Activated CD4-positive, alpha-beta memory T cell treated with anti-CD3 and anti-CD28 coated beads for 36 hours (primary cell): ENCODE measurements at regions not wholly inside any gene's neighbourhood (a gene's known extent, or its start where the extent isn't known, plus 50 kb on each side); places are given as distances from the start of the nearest gene placed in this dataset.
"Not testable (repeated sequence)": the region's sequence is repeated elsewhere in the genome, so short reads cannot be mapped to it uniquely, and the experiment has no call there.

Experiments
- CTCF ChIA-PET: fragments of 350-600 bp; sonication (Branson Sonifier 250); formaldehyde crosslinking; loops from one replicate; lab custom pipeline; 2021; ENCODE audit warnings: antibody characterized with exemption, inconsistent platforms; lab: Charles Lee
- POLR2A ChIA-PET: fragments of 350-600 bp; sonication (Branson Sonifier 250); formaldehyde crosslinking; loops from one replicate; lab custom pipeline; 2021; ENCODE audit warnings: antibody characterized with exemption; lab: Charles Lee
- DNase-seq: peaks from one replicate; pipeline ENCODE4 v3.0.0-alpha.2; 2020
- H3K27ac Mint-ChIP-seq: one replicate; pipeline ENCODE4 v1.8.0; 2021; ENCODE audit warnings: mixed read lengths
- H3K27me3 Mint-ChIP-seq: one replicate; pipeline ENCODE4 v1.8.0; 2021; ENCODE audit warnings: mixed read lengths
- H3K36me3 Mint-ChIP-seq: one replicate; pipeline ENCODE4 v1.8.0; 2021; ENCODE audit warnings: mixed read lengths
- H3K4me1 Mint-ChIP-seq: one replicate; pipeline ENCODE4 v1.8.0; 2021; ENCODE audit warnings: low read depth, mixed read lengths
- H3K4me3 Mint-ChIP-seq: one replicate; pipeline ENCODE4 v1.8.0; 2021; ENCODE audit warnings: mild to moderate bottlenecking, mixed read lengths
- H3K9me3 Mint-ChIP-seq: one replicate; pipeline ENCODE4 v1.8.0; 2021; ENCODE audit warnings: mixed read lengths
- intact Hi-C: fragments of 100-400 bp; cut with micrococcal nuclease; formaldehyde crosslinking; loops from one replicate; pipeline ENCODE4 v1.15.1; 2023

- Mint-ChIP-seq H3K9me3 (no peaks in the 10 kb centered on the region), H3K27ac (no peak overlapping the region), H3K27me3 (peaks cover 19% of the 10 kb centered on the region), H3K36me3 (no peaks in the 10 kb centered on the region), H3K4me1 (no peaks in the 10 kb centered on the region), H3K4me3 (no peak overlapping the region)
- POLR2A ChIA-PET: no interaction called here
- intact Hi-C loops: no loop called here
- no peak for DNase-seq
- CTCF ChIA-PET: no interaction called here
These were observed 284.4 kb upstream of the PFKP start for GRCh38 chr10:2782950-2783349.

- POLR2A ChIA-PET: no interaction called here
- intact Hi-C loops: no loop called here
- CTCF ChIA-PET: no interaction called here
- no peak overlapping the region for H3K27ac Mint-ChIP-seq
- no peaks in the 10 kb centered on the region for H3K36me3 Mint-ChIP-seq
- H3K4me3 Mint-ChIP-seq: no peak overlapping the region
- no peaks in the 10 kb centered on the region for H3K9me3 Mint-ChIP-seq
- no peaks in the 10 kb centered on the region for H3K4me1 Mint-ChIP-seq
- no peak for DNase-seq
- H3K27me3 Mint-ChIP-seq: peaks cover 19% of the 10 kb centered on the region
These were observed 285.1 kb upstream of the PFKP start for GRCh38 chr10:2782265-2782664.

- H3K27me3 Mint-ChIP-seq: peaks cover 17% of the 10 kb centered on the region
- H3K9me3 Mint-ChIP-seq: no peaks in the 10 kb centered on the region
- no peaks in the 10 kb centered on the region for H3K36me3 Mint-ChIP-seq
- ChIA-PET CTCF (no interaction called here), POLR2A (no interaction called here)
- intact Hi-C loops: no loop called here
- DNase-seq: no peak
- no peaks in the 10 kb centered on the region for H3K4me1 Mint-ChIP-seq
- H3K4me3 Mint-ChIP-seq: no peak overlapping the region
- H3K27ac Mint-ChIP-seq: no peak overlapping the region
These were observed 289.5 kb upstream of the PFKP start for GRCh38 chr10:2777666-2778355.

GRCh38 chr10:2772816-2773631, 294.3 kb upstream of the PFKP start:
- no peaks in the 10 kb centered on the region for H3K4me1 Mint-ChIP-seq

GRCh38 chr10:2772135-2772534, 295.2 kb upstream of the PFKP start:
- ChIA-PET POLR2A (no interaction called here), CTCF (no interaction called here)
- peaks cover 4% of the 10 kb centered on the region for H3K9me3 Mint-ChIP-seq
- no peaks in the 10 kb centered on the region for H3K4me1 Mint-ChIP-seq
- H3K4me3 Mint-ChIP-seq: no peak overlapping the region
- DNase-seq: no peak
- intact Hi-C loops: no loop called here
- no peak overlapping the region for H3K27ac Mint-ChIP-seq
- H3K27me3 Mint-ChIP-seq: peaks cover 9% of the 10 kb centered on the region
- H3K36me3 Mint-ChIP-seq: no peaks in the 10 kb centered on the region

More at GRCh38 chr10:2772816-2773631, 294.3 kb upstream of the PFKP start:
- Mint-ChIP-seq H3K36me3 (no peaks in the 10 kb centered on the region), H3K9me3 (peaks cover 4% of the 10 kb centered on the region), H3K27ac (no peak overlapping the region), H3K4me3 (no peak overlapping the region), H3K27me3 (peaks cover 7% of the 10 kb centered on the region)
- intact Hi-C loops: no loop called here
- CTCF ChIA-PET: no interaction called here
- no peak for DNase-seq
- POLR2A ChIA-PET: no interaction called here

- H3K9me3 Mint-ChIP-seq, H3K36me3 Mint-ChIP-seq, H3K4me1 Mint-ChIP-seq, H3K27ac Mint-ChIP-seq, intact Hi-C loops, DNase-seq, H3K4me3 Mint-ChIP-seq, CTCF ChIA-PET, POLR2A ChIA-PET: not testable (repeated sequence)
- H3K27me3 Mint-ChIP-seq: peaks cover 11% of the 10 kb centered on the region
These were observed 300.1 kb upstream of the PFKP start for GRCh38 chr10:2767293-2767692.

GRCh38 chr10:2761971-2762370, 305.4 kb upstream of the PFKP start:
- no peaks in the 10 kb centered on the region for H3K4me1 Mint-ChIP-seq
- ChIA-PET CTCF (no interaction called here), POLR2A (no interaction called here)
- intact Hi-C loops: no loop called here
- H3K27me3 Mint-ChIP-seq: peaks cover 13% of the 10 kb centered on the region
- no peak overlapping the region for H3K27ac Mint-ChIP-seq
- no peak for DNase-seq
- no peaks in the 10 kb centered on the region for H3K9me3 Mint-ChIP-seq
- no peaks in the 10 kb centered on the region for H3K36me3 Mint-ChIP-seq
- H3K4me3 Mint-ChIP-seq: no peak overlapping the region

GRCh38 chr10:2761311-2761710, 306.0 kb upstream of the PFKP start:
- no peak for DNase-seq
- intact Hi-C loops: no loop called here
- Mint-ChIP-seq H3K27ac (no peak overlapping the region), H3K27me3 (peaks cover 11% of the 10 kb centered on the region), H3K36me3 (no peaks in the 10 kb centered on the region), H3K4me3 (no peak overlapping the region), H3K4me1 (no peaks in the 10 kb centered on the region), H3K9me3 (no peaks in the 10 kb centered on the region)
- POLR2A ChIA-PET: no interaction called here
- CTCF ChIA-PET: no interaction called here

GRCh38 chr10:2760736-2761135, 306.6 kb upstream of the PFKP start:
- Mint-ChIP-seq H3K4me3 (no peak overlapping the region), H3K27me3 (peaks cover 9% of the 10 kb centered on the region), H3K27ac (no peak overlapping the region), H3K36me3 (no peaks in the 10 kb centered on the region), H3K9me3 (no peaks in the 10 kb centered on the region), H3K4me1 (no peaks in the 10 kb centered on the region)
- intact Hi-C loops: no loop called here
- ChIA-PET CTCF (no interaction called here), POLR2A (no interaction called here)
- DNase-seq: no peak

- POLR2A ChIA-PET: interaction anchor here (0.5 kb wide), 1 partner anchor 11 kb away, joined by 3 read pairs; no protein-coding TSS in a partner anchor
- H3K27me3 Mint-ChIP-seq: peaks cover 11% of the 10 kb centered on the region
These were observed 308.1 kb upstream of the PFKP start for GRCh38 chr10:2759233-2759632.

GRCh38 chr10:2754943-2755342, 312.4 kb upstream of the PFKP start:
- POLR2A ChIA-PET: no interaction called here
- CTCF ChIA-PET: no interaction called here
- peaks cover 11% of the 10 kb centered on the region for H3K27me3 Mint-ChIP-seq
- no peaks in the 10 kb centered on the region for H3K4me1 Mint-ChIP-seq
- peaks cover 4% of the 10 kb centered on the region for H3K9me3 Mint-ChIP-seq
- H3K27ac Mint-ChIP-seq: no peak overlapping the region
- DNase-seq: no peak
- H3K4me3 Mint-ChIP-seq: no peak overlapping the region
- intact Hi-C loops: no loop called here
- no peaks in the 10 kb centered on the region for H3K36me3 Mint-ChIP-seq

More at GRCh38 chr10:2759233-2759632, 308.1 kb upstream of the PFKP start:
- H3K4me3 Mint-ChIP-seq: no peak overlapping the region
- peaks cover 4% of the 10 kb centered on the region for H3K9me3 Mint-ChIP-seq
- no peaks in the 10 kb centered on the region for H3K36me3 Mint-ChIP-seq
- no peak overlapping the region for H3K27ac Mint-ChIP-seq
- CTCF ChIA-PET: no interaction called here
- H3K4me1 Mint-ChIP-seq: no peaks in the 10 kb centered on the region
- intact Hi-C loops: no loop called here
- no peak for DNase-seq

GRCh38 chr10:2748287-2748686, 319.1 kb upstream of the PFKP start:
- intact Hi-C loops: no loop called here
- Mint-ChIP-seq H3K27me3 (peaks cover 11% of the 10 kb centered on the region), H3K27ac (no peak overlapping the region), H3K36me3 (no peaks in the 10 kb centered on the region), H3K4me3 (no peak overlapping the region), H3K9me3 (no peaks in the 10 kb centered on the region), H3K4me1 (no peaks in the 10 kb centered on the region)
- POLR2A ChIA-PET: no interaction called here
- no peak for DNase-seq
- CTCF ChIA-PET: no interaction called here

- intact Hi-C loops: no loop called here
These were observed 320.7 kb upstream of the PFKP start for GRCh38 chr10:2746638-2747037.

More at GRCh38 chr10:2746638-2747037, 320.7 kb upstream of the PFKP start:
- no peaks in the 10 kb centered on the region for H3K4me1 Mint-ChIP-seq
- no peaks in the 10 kb centered on the region for H3K9me3 Mint-ChIP-seq
- no peaks in the 10 kb centered on the region for H3K36me3 Mint-ChIP-seq
- POLR2A ChIA-PET: no interaction called here
- no peak overlapping the region for H3K27ac Mint-ChIP-seq
- CTCF ChIA-PET: no interaction called here
- no peak overlapping the region for H3K4me3 Mint-ChIP-seq
- H3K27me3 Mint-ChIP-seq: peaks cover 11% of the 10 kb centered on the region
- DNase-seq: no peak
